SIG-M5 (cell line): ENCODE measurements at regions not wholly inside any gene's neighbourhood (a gene's known extent, or its start where the extent isn't known, plus 50 kb on each side); places are given as distances from the start of the nearest gene placed in this dataset.
"Not testable (repeated sequence)": the region's sequence is repeated elsewhere in the genome, so short reads cannot be mapped to it uniquely, and the experiment has no call there.

Source experiments
- DNase-seq: peaks from one replicate; lab custom pipeline; 2025; lab: John Stamatoyannopoulos, UW

GRCh38 chr14:24744641-24745040 lies 110.7 kb upstream of the GZMB start:
- no peak for DNase-seq

GRCh38 chr14:24741871-24742270 lies 107.9 kb upstream of the GZMB start:
- DNase-seq: no peak

GRCh38 chr14:24735984-24736630 lies 102.1 kb upstream of the GZMB start:
- DNase-seq: no peak

- DNase-seq: no peak
These were observed 101.0 kb upstream of the GZMB start for GRCh38 chr14:24734917-24735500.

GRCh38 chr14:24726480-24726879 lies 92.5 kb upstream of the GZMB start:
- DNase-seq: no peak

GRCh38 chr14:24725311-24725710 lies 91.3 kb upstream of the GZMB start:
- DNase-seq: no peak

GRCh38 chr14:24721775-24722174 lies 87.8 kb upstream of the GZMB start:
- DNase-seq: no peak

GRCh38 chr14:24715239-24715638 lies 81.2 kb upstream of the GZMB start:
- no peak for DNase-seq

GRCh38 chr14:24713404-24713803 lies 79.4 kb upstream of the GZMB start:
- DNase-seq: no peak

GRCh38 chr14:24712909-24713308 lies 78.9 kb upstream of the GZMB start:
- no peak for DNase-seq

- no peak for DNase-seq
These were observed 78.4 kb upstream of the GZMB start for GRCh38 chr14:24712374-24712773.

- no peak for DNase-seq
These were observed 76.6 kb upstream of the GZMB start for GRCh38 chr14:24710403-24711112.

- DNase-seq: no peak
These were observed 74.7 kb upstream of the GZMB start for GRCh38 chr14:24708684-24709083.

- DNase-seq: no peak
These were observed 72.4 kb upstream of the GZMB start for GRCh38 chr14:24706351-24706750.

- DNase-seq: no peak
These were observed 71.8 kb upstream of the GZMB start for GRCh38 chr14:24705840-24706239.

- no peak for DNase-seq
These were observed 67.1 kb upstream of the GZMB start for GRCh38 chr14:24701062-24701461.

GRCh38 chr14:24700511-24700910 lies 66.5 kb upstream of the GZMB start:
- DNase-seq: no peak

- peak; percentile 2 for DNase-seq
These were observed 65.1 kb upstream of the GZMB start for GRCh38 chr14:24699052-24699451.

- not testable (repeated sequence) for DNase-seq
These were observed 62.4 kb upstream of the GZMB start for GRCh38 chr14:24696280-24696920.

GRCh38 chr14:24695265-24696241 lies 61.6 kb upstream of the GZMB start:
- DNase-seq: peak; percentile 2

GRCh38 chr14:24694680-24695079 lies 60.7 kb upstream of the GZMB start:
- DNase-seq: no peak

- DNase-seq: no peak
These were observed 60.0 kb upstream of the GZMB start for GRCh38 chr14:24693983-24694382.
